A549 (cell line): ENCODE measurements at regions not wholly inside any gene's neighbourhood (a gene's known extent, or its start where the extent isn't known, plus 50 kb on each side); places are given as distances from the start of the nearest gene placed in this dataset.

Experiments used
- ATAC-seq, 2 experiments: fragments of 200-7000 bp in 1 of 2; fragments of >200 bp in 1 of 2; cut with Nextera tagmentation in 1 of 2; cut with Tn5 transposase in 1 of 2; 3 replicates each; pipeline versions ENCODE4 v1.8.0 to v1.9.1; 2018 to 2020; ENCODE audit warnings: mild to moderate bottlenecking in 1 of 2, moderate library complexity in 1 of 2
- CTCF ChIA-PET: fragments of 300-600 bp; sonication (Branson Sonifier 250); formaldehyde crosslinking; extraction: SDS; loops from one replicate; lab custom pipeline; 2021; ENCODE audit warnings: antibody characterized with exemption, inconsistent platforms; lab: Yijun Ruan, JAX
- POLR2A ChIA-PET: fragments of 350-600 bp; formaldehyde crosslinking; extraction: SDS; loops from one replicate; lab custom pipeline; 2021; ENCODE audit warnings: antibody characterized with exemption, inconsistent platforms; lab: Yijun Ruan, JAX
- DNase-seq, 2 experiments: peaks; one replicate each; pipeline versions ENCODE4 v3.0.0 to v3.0.0-alpha.2; 2011 to 2016; ENCODE audit warnings: low read depth in 1 of 2, low spot score in 1 of 2
- FAIRE-seq: peaks from 2 replicates; lab custom pipeline; 2011; peaks lifted over from hg19 to GRCh38; lab: Jason Lieb, UNC
- H3K27ac ChIP-seq, 2 experiments: fragments of >200 bp; sonication (Bioruptor Twin); formaldehyde crosslinking; 3 replicates each; pipeline ENCODE4 v1.5.1; 2016 to 2017
- H3K4me1 ChIP-seq: fragments of >200 bp; sonication (Bioruptor Twin); formaldehyde crosslinking; 3 replicates; pipeline ENCODE4 v1.6.1; 2016
- H3K4me2 ChIP-seq: fragments of >200 bp; sonication (Bioruptor Twin); formaldehyde crosslinking; 3 replicates; pipeline ENCODE4 v1.6.1; 2016
- H3K4me3 ChIP-seq: fragments of >200 bp; sonication (Bioruptor Twin); formaldehyde crosslinking; 3 replicates; pipeline ENCODE4 v1.5.1; 2016
- H3K9me3 ChIP-seq: fragments of >200 bp; sonication (Bioruptor Twin); formaldehyde crosslinking; 3 replicates; pipeline ENCODE4 v1.6.1; 2016
- BHLHE40 ChIP-seq: IDR thresholded peaks from 2 replicates; pipeline ENCODE4 v1.6.1; 2012; ENCODE audit warnings: low read depth, low read length, inconsistent platforms
- CBX2 ChIP-seq: fragments of 200-600 bp; sonication (generic); IDR thresholded peaks from 2 replicates; pipeline ENCODE4 v1.6.1; 2016; ENCODE audit warnings: low read depth, mild to moderate bottlenecking, borderline replicate concordance
- EHF ChIP-seq: fragments of 250-450 bp; sonication (Bioruptor Pico); IDR thresholded peaks from 2 replicates; pipeline ENCODE4 v1.5.0; 2020; ENCODE audit warnings: mild to moderate bottlenecking
- HEYL ChIP-seq: fragments of 250-450 bp; sonication (Bioruptor Pico); IDR thresholded peaks from 2 replicates; pipeline ENCODE4 v1.8.0; 2021; ENCODE audit warnings: mild to moderate bottlenecking, moderate library complexity
- HOXA7 ChIP-seq: fragments of 250-450 bp; sonication (Bioruptor Pico); IDR thresholded peaks from 2 replicates; pipeline ENCODE4 v1.5.0; 2020; ENCODE audit warnings: mild to moderate bottlenecking, moderate library complexity
- HOXB13 ChIP-seq: fragments of 250-450 bp; sonication (Bioruptor Pico); IDR thresholded peaks from 2 replicates; pipeline ENCODE4 v1.5.0; 2020; ENCODE audit warnings: low read depth, mild to moderate bottlenecking, moderate library complexity
- KDM5A ChIP-seq: fragments of 200-600 bp; sonication (generic); IDR thresholded peaks from 2 replicates; pipeline ENCODE4 v1.6.1; 2016; ENCODE audit warnings: antibody characterized with exemption, mild to moderate bottlenecking
- MAFK ChIP-seq: fragments of 450-650 bp; IDR thresholded peaks from 2 replicates; pipeline ENCODE4 v1.6.1; 2014; ENCODE audit not compliant: partially characterized antibody
- MAZ ChIP-seq: fragments of 150-350 bp; IDR thresholded peaks from 2 replicates; pipeline ENCODE4 v1.6.1; 2014; ENCODE audit warnings: antibody characterized with exemption, low read depth, low read length, borderline replicate concordance
- MYC ChIP-seq: IDR thresholded peaks from 2 replicates; pipeline ENCODE4 v1.6.1; 2012; ENCODE audit warnings: mild to moderate bottlenecking, inconsistent platforms, low read length, improper control_type of control experiment, borderline replicate concordance
- PHF8 ChIP-seq: fragments of 200-600 bp; sonication (generic); IDR thresholded peaks from 2 replicates; pipeline ENCODE4 v1.6.1; 2016; ENCODE audit warnings: low read depth, mild to moderate bottlenecking, antibody characterized with exemption, moderate library complexity, borderline replicate concordance
- POLR2AphosphoS2 ChIP-seq: conservative IDR thresholded peaks from 2 replicates; pipeline ENCODE4 v1.6.1; 2012; ENCODE audit warnings: low read length, improper control_type of control experiment, inconsistent platforms
- RAD21 ChIP-seq, 2 experiments: fragments of >200 bp in 1 of 2; sonication (Bioruptor Twin) in 1 of 2; formaldehyde crosslinking in 1 of 2; IDR thresholded peaks in 1 of 2; conservative IDR thresholded peaks in 1 of 2; 2 replicates in 1 of 2; 3 replicates in 1 of 2; pipeline ENCODE4 v1.6.1; 2012 to 2018; ENCODE audit warnings: inconsistent platforms in 1 of 2
- RARB ChIP-seq: fragments of 250-450 bp; sonication (Bioruptor Pico); IDR thresholded peaks from 2 replicates; pipeline ENCODE4 v1.8.0; 2021; ENCODE audit warnings: mild to moderate bottlenecking, moderate library complexity
- RCOR1 ChIP-seq: fragments of 150-350 bp; IDR thresholded peaks from 2 replicates; pipeline ENCODE4 v1.6.1; 2014; ENCODE audit warnings: antibody characterized with exemption, low read length, low read depth
- RNF2 ChIP-seq: fragments of 200-600 bp; sonication (generic); IDR thresholded peaks from 2 replicates; pipeline ENCODE4 v1.6.1; 2016; ENCODE audit warnings: low read depth, mild to moderate bottlenecking, antibody characterized with exemption, moderate library complexity, borderline replicate concordance
- TFCP2L1 ChIP-seq: fragments of 250-450 bp; sonication (Bioruptor Pico); IDR thresholded peaks from 2 replicates; pipeline ENCODE4 v1.5.0; 2021; ENCODE audit warnings: mild to moderate bottlenecking
- USF2 ChIP-seq: fragments of 450-650 bp; IDR thresholded peaks from 2 replicates; pipeline ENCODE4 v1.6.1; 2014; ENCODE audit warnings: antibody characterized with exemption
- ZNF302 ChIP-seq: fragments of 250-450 bp; sonication (Bioruptor Pico); IDR thresholded peaks from 2 replicates; pipeline ENCODE4 v1.9.0; 2021; ENCODE audit warnings: inconsistent platforms, mild to moderate bottlenecking, moderate library complexity
- WGBS: methylation state at CpG from one replicate; pipeline ENCODE4 v1.1.6; 2017; ENCODE audit errors: missing lambda C conversion rate; 5-methylcytosine and 5-hydroxymethylcytosine counted together
- TF ChIP-seq, protein P1 (sequence below): IDR thresholded peaks from 2 replicates; pipeline ENCODE4 v1.6.1; 2012
- TF ChIP-seq, protein P2 (sequence below): fragments of >200 bp; sonication (Bioruptor Twin); formaldehyde crosslinking; IDR thresholded peaks from 3 replicates; pipeline ENCODE4 v1.5.1; 2016

GRCh38 chr2:120559401-120559800, 176.3 kb upstream of the GLI2 start:
- TF ChIP-seq RARB (CRISPR knock-in tag), result no peak
- TF ChIP-seq CBX2, result no peak
- TF ChIP-seq MYC, result no peak
- no peak for TF ChIP-seq PHF8
- TF ChIP-seq HOXB13 (CRISPR knock-in tag), result no peak
- no peak for TF ChIP-seq POLR2AphosphoS2
- TF ChIP-seq TFCP2L1 (CRISPR knock-in tag), result no peak
- TF ChIP-seq USF2, result no peak
- TF ChIP-seq, all 56 proteins: peak for 0
- POLR2A ChIA-PET, result no interaction called here
- FAIRE-seq, result no peak
- 82% methylated on average over 5 of the region's 5 CpGs for WGBS
- Histone ChIP-seq H3K4me2 (no peak overlapping the region), H3K4me1 (peaks cover 1% of the 10 kb centered on the region; the same call in 1 of the 3 replicates), H3K4me3 (no peak overlapping the region), H3K9me3 (no peaks in the 10 kb centered on the region), H3K27ac (no peak overlapping the region)
- CTCF ChIA-PET, result interaction anchor here (2.7 kb wide), 1 partner anchor 217 kb away, joined by 10 read pairs; no protein-coding TSS in a partner anchor
- no peak; a peak in 1 of 6 replicates for ATAC-seq
- DNase-seq, result no peak

- 60% methylated on average over 6 of the region's 6 CpGs for WGBS
- DNase-seq (no peak), FAIRE-seq (no peak), ATAC-seq (no peak)
- Histone ChIP-seq H3K4me2 (no peak overlapping the region), H3K4me3 (no peak overlapping the region), H3K27ac (no peak overlapping the region), H3K9me3 (no peaks in the 10 kb centered on the region), H3K4me1 (peaks cover 8% of the 10 kb centered on the region; the same call in 2 of the 3 replicates)
- ChIA-PET POLR2A (no interaction called here), CTCF (interaction anchor here (0.9 to 2.7 kb wide), 3 partner anchors 9 to 218 kb away, joined by 3 to 10 read pairs (median 5); no protein-coding TSS in a partner anchor)
- TF ChIP-seq KDM5A, result no peak
- TF ChIP-seq USF2, result no peak
- TF ChIP-seq EHF (CRISPR knock-in tag), result no peak
- TF ChIP-seq RAD21 (conservative IDR thresholded peaks at IDR 0.05 in 1 of 2, IDR thresholded peaks at IDR 0.05 in 1 of 2), result no peak
- TF ChIP-seq HOXA7 (CRISPR knock-in tag), result no peak
- TF ChIP-seq, protein P1, sequence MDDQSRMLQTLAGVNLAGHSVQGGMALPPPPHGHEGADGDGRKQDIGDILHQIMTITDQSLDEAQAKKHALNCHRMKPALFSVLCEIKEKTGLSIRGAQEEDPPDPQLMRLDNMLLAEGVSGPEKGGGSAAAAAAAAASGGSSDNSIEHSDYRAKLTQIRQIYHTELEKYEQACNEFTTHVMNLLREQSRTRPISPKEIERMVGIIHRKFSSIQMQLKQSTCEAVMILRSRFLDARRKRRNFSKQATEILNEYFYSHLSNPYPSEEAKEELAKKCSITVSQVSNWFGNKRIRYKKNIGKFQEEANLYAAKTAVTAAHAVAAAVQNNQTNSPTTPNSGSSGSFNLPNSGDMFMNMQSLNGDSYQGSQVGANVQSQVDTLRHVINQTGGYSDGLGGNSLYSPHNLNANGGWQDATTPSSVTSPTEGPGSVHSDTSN, result no peak
- no peak for TF ChIP-seq HEYL (CRISPR knock-in tag)
- TF ChIP-seq RNF2, result no peak
- no peak for TF ChIP-seq POLR2AphosphoS2
- no peak for TF ChIP-seq RCOR1
- no peak for TF ChIP-seq BHLHE40
- no peak for TF ChIP-seq ZNF302 (CRISPR knock-in tag)
- no peak for TF ChIP-seq HOXB13 (CRISPR knock-in tag)
- no peak for TF ChIP-seq MAFK
- TF ChIP-seq, protein P2, sequence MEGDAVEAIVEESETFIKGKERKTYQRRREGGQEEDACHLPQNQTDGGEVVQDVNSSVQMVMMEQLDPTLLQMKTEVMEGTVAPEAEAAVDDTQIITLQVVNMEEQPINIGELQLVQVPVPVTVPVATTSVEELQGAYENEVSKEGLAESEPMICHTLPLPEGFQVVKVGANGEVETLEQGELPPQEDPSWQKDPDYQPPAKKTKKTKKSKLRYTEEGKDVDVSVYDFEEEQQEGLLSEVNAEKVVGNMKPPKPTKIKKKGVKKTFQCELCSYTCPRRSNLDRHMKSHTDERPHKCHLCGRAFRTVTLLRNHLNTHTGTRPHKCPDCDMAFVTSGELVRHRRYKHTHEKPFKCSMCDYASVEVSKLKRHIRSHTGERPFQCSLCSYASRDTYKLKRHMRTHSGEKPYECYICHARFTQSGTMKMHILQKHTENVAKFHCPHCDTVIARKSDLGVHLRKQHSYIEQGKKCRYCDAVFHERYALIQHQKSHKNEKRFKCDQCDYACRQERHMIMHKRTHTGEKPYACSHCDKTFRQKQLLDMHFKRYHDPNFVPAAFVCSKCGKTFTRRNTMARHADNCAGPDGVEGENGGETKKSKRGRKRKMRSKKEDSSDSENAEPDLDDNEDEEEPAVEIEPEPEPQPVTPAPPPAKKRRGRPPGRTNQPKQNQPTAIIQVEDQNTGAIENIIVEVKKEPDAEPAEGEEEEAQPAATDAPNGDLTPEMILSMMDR, result no peak
- no peak for TF ChIP-seq TFCP2L1 (CRISPR knock-in tag)
- TF ChIP-seq MAZ, result no peak
- TF ChIP-seq, all 56 proteins: peak for 0
Observed at GRCh38 chr2:120560330-120560729, 175.3 kb upstream of the GLI2 start.
